Rectal smooth muscle tissue (tissue), 1 donor: ENCODE measurements at regions not wholly inside any gene's neighbourhood (a gene's known extent, or its start where the extent isn't known, plus 50 kb on each side); places are given as distances from the start of the nearest gene placed in this dataset.

Source experiments
- H3K27ac ChIP-seq: one replicate; pipeline ENCODE4 v1.7.0; 2013; ENCODE audit warnings: low read depth, low read length, inconsistent platforms
- H3K27me3 ChIP-seq: one replicate; pipeline ENCODE4 v1.7.0; 2013; ENCODE audit warnings: low read length; ENCODE audit not compliant: control insufficient read depth, insufficient read depth
- H3K36me3 ChIP-seq: one replicate; pipeline ENCODE4 v1.7.0; 2013; ENCODE audit warnings: low read length; ENCODE audit not compliant: control insufficient read depth, insufficient read depth
- H3K4me1 ChIP-seq: one replicate; pipeline ENCODE4 v1.7.0; 2013; ENCODE audit warnings: low read length; ENCODE audit not compliant: control insufficient read depth, insufficient read depth
- H3K4me3 ChIP-seq: one replicate; pipeline ENCODE4 v1.7.0; 2013; ENCODE audit warnings: low read length
- H3K9ac ChIP-seq: one replicate; pipeline ENCODE4 v1.7.0; 2013; ENCODE audit warnings: low read length

DNA sequence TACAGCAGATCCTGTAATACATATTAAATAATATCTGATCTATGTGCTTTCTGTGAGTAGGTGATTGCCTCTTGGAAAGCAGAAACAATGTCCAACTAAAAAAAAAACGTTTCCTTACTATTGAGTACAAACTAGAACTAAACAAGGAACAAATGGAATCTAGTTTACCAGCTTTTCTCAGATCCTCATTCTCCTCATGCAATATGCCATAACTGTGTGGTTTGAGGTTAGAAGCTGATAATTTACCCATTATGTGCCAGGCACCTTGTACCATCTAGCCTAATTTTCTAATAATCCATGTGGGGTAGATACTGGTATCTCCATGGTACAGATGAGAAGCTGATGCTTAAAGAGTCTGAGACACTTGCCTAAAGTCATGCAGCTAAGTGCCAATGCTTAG, 154.7 kb downstream of the PTGER3 start:
- no peak overlapping the region for H3K4me3 ChIP-seq
- no peaks in the 10 kb centered on the region for H3K27me3 ChIP-seq
- H3K27ac ChIP-seq, result no peak overlapping the region
- H3K4me1 ChIP-seq, result no peaks in the 10 kb centered on the region
- H3K36me3 ChIP-seq, result no peaks in the 10 kb centered on the region
- H3K9ac ChIP-seq, result no peak overlapping the region

DNA sequence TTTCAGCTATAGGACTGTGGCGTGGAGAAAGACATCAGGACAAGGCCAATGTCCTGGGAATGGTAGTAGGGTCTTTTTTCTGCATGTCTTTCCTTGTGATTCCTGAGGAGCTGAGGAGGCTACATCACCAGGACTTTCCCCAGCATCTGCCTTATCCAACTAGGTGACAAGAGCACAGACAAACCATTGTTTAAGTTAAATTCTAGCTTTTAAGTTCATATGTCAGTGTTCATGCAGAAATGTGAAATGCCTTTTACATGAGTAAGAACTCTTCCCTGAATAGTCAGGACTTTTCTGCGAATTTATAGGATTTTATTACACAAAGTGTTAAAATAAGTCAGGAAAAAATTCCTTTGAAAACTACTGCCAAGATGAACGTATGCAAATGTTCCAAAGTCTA, 154.2 kb downstream of the PTGER3 start:
- H3K27ac ChIP-seq, result no peak overlapping the region
- H3K4me1 ChIP-seq, result no peaks in the 10 kb centered on the region
- no peaks in the 10 kb centered on the region for H3K27me3 ChIP-seq
- no peaks in the 10 kb centered on the region for H3K36me3 ChIP-seq
- H3K9ac ChIP-seq, result no peak overlapping the region
- H3K4me3 ChIP-seq, result no peak overlapping the region

DNA sequence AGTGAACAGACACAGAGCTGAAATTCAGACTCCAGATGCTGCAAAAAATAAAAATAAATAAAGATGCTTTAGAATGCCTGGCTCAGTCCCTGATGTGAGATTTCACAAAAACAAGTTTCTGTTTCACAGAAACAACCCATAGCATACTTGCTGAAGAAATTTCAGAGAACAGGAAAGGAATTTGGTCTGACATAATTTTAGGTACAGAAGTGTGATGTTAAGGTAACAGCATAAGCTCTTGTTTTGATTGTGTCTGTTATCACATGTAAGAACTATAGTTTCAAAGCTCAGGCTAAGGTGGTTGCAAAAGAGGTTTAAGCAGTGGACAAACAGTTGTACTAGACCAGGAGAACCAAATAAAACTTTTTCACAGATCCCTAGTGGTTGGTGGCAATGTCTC, 152.1 kb downstream of the PTGER3 start:
- Histone ChIP-seq H3K4me1 (no peaks in the 10 kb centered on the region), H3K4me3 (no peak overlapping the region), H3K9ac (no peak overlapping the region), H3K36me3 (no peaks in the 10 kb centered on the region), H3K27ac (no peak overlapping the region), H3K27me3 (no peaks in the 10 kb centered on the region)

DNA sequence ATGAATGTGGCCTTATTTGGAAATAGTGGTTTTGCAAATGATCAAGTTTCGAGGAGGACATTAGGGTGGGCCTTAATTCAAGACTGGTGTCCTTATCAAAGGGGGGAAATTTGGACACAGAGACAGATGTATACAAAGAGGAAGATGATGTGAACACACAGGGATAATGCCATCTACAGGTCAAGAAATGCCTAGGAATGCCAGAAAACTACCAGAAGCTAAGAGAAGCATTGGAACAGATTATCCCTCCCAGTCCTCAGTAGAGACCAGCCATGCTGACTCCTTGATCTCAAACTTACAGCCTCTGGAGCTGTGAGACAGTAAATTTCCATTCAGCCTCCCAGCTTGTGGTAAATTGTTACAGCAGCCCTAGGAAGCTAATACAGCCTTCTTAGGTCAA, 151.4 kb downstream of the PTGER3 start:
- H3K27me3 ChIP-seq, result no peaks in the 10 kb centered on the region
- no peak overlapping the region for H3K27ac ChIP-seq
- no peak overlapping the region for H3K9ac ChIP-seq
- H3K4me1 ChIP-seq, result no peaks in the 10 kb centered on the region
- H3K36me3 ChIP-seq, result no peaks in the 10 kb centered on the region
- no peak overlapping the region for H3K4me3 ChIP-seq

DNA sequence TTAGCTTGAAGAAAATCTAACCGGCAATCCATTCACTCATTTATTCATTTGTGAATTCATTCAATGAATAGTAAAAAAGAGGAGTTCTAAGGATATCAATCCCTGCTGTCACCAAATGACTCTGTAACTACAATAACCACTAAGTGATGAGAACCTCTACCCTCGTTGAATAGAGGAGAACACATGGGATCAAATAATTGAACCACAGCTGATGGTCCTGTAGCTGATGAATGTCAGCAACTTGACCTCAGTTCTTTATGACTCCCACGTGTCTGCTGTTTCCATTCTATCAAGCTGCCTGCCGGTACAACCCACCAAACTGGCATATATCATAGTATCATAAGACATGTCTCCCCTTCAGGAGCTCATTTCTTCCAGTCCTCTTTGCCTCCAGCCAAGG, 150.3 kb downstream of the PTGER3 start:
- H3K4me1 ChIP-seq, result no peaks in the 10 kb centered on the region
- no peak overlapping the region for H3K4me3 ChIP-seq
- no peaks in the 10 kb centered on the region for H3K36me3 ChIP-seq
- no peak overlapping the region for H3K27ac ChIP-seq
- no peak overlapping the region for H3K9ac ChIP-seq
- H3K27me3 ChIP-seq, result no peaks in the 10 kb centered on the region

DNA sequence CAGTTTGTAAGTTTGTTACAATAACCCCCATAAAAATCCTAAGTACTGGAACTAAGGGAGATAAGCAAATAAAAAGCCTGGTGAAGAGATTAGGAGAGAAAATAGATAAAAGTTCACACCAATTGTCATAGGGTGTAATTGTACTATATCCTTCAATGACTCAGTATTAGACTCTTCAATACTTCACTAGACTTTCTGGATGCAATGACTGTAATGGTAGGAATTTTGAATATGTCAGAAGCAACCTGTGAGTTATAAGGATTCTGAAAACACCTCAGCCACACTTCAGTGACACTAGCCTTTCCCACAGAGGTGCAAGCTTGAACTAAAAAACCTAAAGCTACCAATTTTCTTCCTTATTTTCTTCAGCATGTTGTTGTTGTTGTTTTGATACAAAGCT, 147.9 kb downstream of the PTGER3 start:
- Histone ChIP-seq H3K27me3 (no peaks in the 10 kb centered on the region), H3K27ac (no peak overlapping the region), H3K9ac (no peak overlapping the region), H3K36me3 (no peaks in the 10 kb centered on the region), H3K4me1 (no peaks in the 10 kb centered on the region), H3K4me3 (no peak overlapping the region)

DNA sequence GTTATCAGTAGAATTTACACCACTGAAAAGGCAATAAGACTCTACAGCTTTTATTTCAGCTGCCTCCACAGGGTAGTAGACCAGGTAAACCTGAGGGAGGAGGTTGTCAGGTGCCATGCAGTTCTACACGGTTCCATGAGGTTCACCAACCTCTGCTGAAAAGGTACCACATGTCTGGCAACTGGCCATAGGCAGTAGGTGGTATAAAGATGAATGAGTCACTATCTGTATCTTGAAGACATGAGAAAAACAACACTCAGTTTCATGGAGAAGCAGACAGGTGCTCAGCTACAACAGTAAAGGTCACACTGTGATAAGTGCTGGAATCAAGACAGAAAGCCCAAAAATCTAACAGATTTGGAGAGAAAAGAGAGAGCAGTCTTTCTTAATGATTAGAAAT, 145.4 kb downstream of the PTGER3 start:
- no peak overlapping the region for H3K9ac ChIP-seq
- H3K36me3 ChIP-seq, result no peaks in the 10 kb centered on the region
- no peaks in the 10 kb centered on the region for H3K4me1 ChIP-seq
- no peak overlapping the region for H3K4me3 ChIP-seq
- H3K27ac ChIP-seq, result no peak overlapping the region
- H3K27me3 ChIP-seq, result no peaks in the 10 kb centered on the region

DNA sequence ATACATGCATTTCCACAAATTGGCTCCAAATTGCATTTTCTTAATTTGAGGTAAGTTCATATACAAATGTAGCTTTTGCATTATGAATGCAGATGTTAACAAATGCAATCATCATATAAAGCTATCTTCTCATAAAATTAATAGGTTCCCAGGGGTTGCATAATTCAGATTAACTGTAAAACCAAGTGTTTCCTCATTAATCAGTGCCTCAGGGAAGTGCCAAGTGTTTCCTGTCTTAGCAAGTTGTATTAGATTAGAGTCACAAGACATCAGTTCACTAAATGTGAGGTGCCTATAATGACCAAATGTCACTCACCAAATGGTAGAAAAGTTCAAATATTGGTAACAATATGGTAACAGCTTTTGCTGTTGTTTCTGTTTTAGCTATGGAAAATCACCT, 140.8 kb downstream of the PTGER3 start:
- Histone ChIP-seq H3K27ac (no peak overlapping the region), H3K36me3 (no peaks in the 10 kb centered on the region), H3K9ac (no peak overlapping the region), H3K4me3 (no peak overlapping the region), H3K4me1 (no peaks in the 10 kb centered on the region), H3K27me3 (no peaks in the 10 kb centered on the region)

DNA sequence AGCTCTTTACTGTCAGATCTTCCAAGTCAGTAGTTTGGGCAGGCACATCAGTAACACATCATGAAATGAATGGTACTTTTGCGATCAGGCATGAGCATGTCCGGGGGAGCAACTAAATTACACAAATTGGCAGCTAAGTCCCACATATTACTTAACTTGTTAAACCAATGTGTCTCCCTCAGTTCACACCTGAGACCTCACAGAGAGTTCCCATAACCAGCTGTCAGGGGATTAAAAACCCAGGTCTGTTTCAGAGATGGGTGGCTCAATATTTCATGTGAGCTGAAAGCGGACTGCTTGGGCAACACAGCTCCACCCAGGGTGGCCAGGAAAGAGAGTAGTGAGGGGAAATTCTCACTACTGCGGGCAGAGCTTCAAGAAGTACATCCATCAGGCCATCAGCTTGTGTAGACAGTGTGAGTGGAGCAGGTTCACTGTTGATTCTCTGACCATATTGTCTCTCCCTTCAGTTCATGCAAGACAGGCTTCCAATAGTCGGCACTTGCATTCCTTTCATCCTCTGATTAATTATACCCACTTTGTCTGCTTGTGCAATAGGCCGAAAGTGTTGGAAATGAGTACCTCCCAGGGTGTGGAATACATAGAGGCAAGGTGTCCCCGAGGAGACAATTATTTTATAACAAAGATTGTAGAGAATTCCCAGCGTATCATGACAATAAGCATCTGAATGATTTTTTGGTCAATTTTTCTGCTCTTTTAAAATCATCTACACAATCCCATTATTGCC, 139.9 kb downstream of the PTGER3 start:
- Histone ChIP-seq H3K4me1 (no peaks in the 10 kb centered on the region), H3K36me3 (no peaks in the 10 kb centered on the region), H3K9ac (no peak overlapping the region), H3K27me3 (no peaks in the 10 kb centered on the region), H3K27ac (no peak overlapping the region), H3K4me3 (no peak overlapping the region)

DNA sequence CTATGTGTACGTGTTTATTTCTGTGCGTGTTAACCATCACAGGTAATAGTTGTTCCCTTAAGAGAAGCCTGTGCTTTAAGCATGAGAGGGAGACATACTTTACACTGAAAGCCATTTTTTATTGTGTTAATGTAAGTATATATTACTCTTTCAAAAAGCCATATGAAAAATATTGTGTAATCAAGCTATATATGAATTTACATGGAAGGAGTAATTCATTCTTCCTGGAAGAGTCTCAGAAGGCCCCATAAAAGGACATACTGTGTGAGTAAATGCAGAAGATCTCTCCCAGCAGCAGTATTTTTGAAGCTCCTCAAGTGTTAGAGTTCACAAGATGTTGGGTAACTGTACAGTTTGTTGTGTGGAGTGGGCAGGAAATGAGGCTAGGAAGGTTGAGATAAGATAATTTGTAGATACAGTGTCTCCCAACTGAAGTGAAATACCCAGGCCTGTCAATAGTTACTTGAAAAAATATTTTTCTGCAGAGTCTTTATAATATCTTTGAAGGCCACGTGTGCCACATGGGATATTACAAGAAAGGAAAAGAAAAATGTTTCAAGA, 138.3 kb downstream of the PTGER3 start:
- no peaks in the 10 kb centered on the region for H3K36me3 ChIP-seq
- H3K4me1 ChIP-seq, result no peaks in the 10 kb centered on the region
- H3K27me3 ChIP-seq, result no peaks in the 10 kb centered on the region
- no peak overlapping the region for H3K9ac ChIP-seq
- H3K27ac ChIP-seq, result no peak overlapping the region
- no peak overlapping the region for H3K4me3 ChIP-seq

DNA sequence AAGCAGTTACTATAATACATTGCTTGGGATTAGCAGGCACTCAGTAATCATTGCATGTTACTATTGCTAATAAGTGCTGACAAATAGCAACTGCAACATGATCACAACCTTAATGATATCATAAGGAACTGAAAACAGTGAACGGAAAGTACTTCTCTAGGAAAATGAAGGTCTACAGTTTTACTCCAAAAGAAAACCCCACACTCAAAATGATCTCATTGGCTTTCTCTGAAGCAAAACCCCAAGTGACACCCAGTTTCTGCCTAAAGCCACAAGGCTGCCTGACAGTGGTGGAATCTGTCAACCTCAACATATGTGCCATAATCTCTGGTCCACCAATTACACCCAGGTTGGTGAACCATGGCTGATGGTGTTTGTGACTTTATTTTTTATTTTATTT, 137.6 kb downstream of the PTGER3 start:
- Histone ChIP-seq H3K4me3 (no peak overlapping the region), H3K27ac (no peak overlapping the region), H3K9ac (no peak overlapping the region), H3K4me1 (no peaks in the 10 kb centered on the region), H3K27me3 (no peaks in the 10 kb centered on the region), H3K36me3 (no peaks in the 10 kb centered on the region)

DNA sequence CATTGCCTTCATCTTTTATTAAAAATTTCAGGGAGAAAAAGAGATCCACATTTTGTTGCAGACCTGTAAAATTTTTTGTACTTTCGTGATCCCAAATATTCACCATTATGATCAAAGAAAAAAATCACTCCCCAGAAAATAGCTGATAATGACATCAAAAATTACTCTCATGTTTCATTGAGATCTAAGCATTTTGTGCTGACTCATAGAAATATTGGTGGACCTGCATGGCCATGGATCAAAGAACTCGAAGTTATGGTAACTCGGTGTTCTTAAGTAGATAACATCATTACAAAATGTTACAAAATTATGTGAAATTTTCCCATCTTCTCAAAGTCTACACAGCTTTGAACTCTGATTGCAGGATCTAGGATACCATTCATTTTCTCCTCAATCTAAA, 135.8 kb downstream of the PTGER3 start:
- H3K4me1 ChIP-seq, result no peaks in the 10 kb centered on the region
- H3K27me3 ChIP-seq, result no peaks in the 10 kb centered on the region
- H3K4me3 ChIP-seq, result no peak overlapping the region
- no peak overlapping the region for H3K27ac ChIP-seq
- H3K9ac ChIP-seq, result no peak overlapping the region
- no peaks in the 10 kb centered on the region for H3K36me3 ChIP-seq

DNA sequence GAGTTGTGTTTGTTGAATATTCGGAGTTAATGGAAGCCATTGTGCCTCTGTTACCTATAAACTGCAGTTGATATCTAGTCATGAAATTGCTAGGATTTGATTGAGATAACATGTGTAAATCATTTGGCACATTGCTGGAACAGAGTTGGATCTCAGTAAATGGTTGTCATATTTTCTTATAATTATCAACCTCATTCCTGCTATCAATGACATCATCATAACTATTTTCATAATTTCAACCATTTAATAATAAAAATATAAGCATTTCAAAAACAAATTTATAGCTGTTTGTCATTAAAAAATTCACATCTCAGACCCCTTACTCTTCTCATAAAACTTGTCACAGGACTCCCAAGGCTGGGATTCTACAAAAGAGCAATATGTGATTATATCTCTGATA, 133.4 kb downstream of the PTGER3 start:
- no peak overlapping the region for H3K9ac ChIP-seq
- H3K27ac ChIP-seq, result no peak overlapping the region
- no peaks in the 10 kb centered on the region for H3K36me3 ChIP-seq
- H3K4me3 ChIP-seq, result no peak overlapping the region
- no peaks in the 10 kb centered on the region for H3K4me1 ChIP-seq
- H3K27me3 ChIP-seq, result no peaks in the 10 kb centered on the region
